NT2/D1 (cell line): ENCODE measurements at regions not wholly inside any gene's neighbourhood (a gene's known extent, or its start where the extent isn't known, plus 50 kb on each side); places are given as distances from the start of the nearest gene placed in this dataset.
A peak's percentile ranks its signal among the peaks of the same experiment; 100 is the strongest.
"Not testable (repeated sequence)": the region's sequence is repeated elsewhere in the genome, so short reads cannot be mapped to it uniquely, and the experiment has no call there.

ENCODE experiments used
- DNase-seq: peaks from one replicate; pipeline ENCODE4 v3.0.0-alpha.2; 2011; ENCODE audit warnings: low read depth, low spot score
- H3K27me3 ChIP-seq: 2 replicates; pipeline ENCODE4 v1.6.0; 2011; ENCODE audit warnings: mild to moderate bottlenecking; ENCODE audit not compliant: insufficient read length, insufficient read depth
- H3K36me3 ChIP-seq: 2 replicates; pipeline ENCODE4 v1.6.1; 2011; ENCODE audit warnings: mild to moderate bottlenecking, low read length, mixed read lengths; ENCODE audit not compliant: insufficient read depth, insufficient read length
- H3K4me1 ChIP-seq: 2 replicates; pipeline ENCODE4 v1.5.1; 2011; ENCODE audit not compliant: insufficient read depth, insufficient read length
- H3K4me3 ChIP-seq: 2 replicates; pipeline ENCODE4 v1.5.1; 2011; ENCODE audit warnings: low read depth; ENCODE audit not compliant: insufficient read length
- H3K9ac ChIP-seq: 2 replicates; pipeline ENCODE4 v1.6.0; 2011; ENCODE audit warnings: low read depth; ENCODE audit not compliant: insufficient read length
- H3K9me3 ChIP-seq: 2 replicates; pipeline ENCODE4 v1.5.1; 2011; ENCODE audit warnings: mild to moderate bottlenecking, low read length; ENCODE audit not compliant: insufficient read depth
- SUZ12 ChIP-seq: IDR thresholded peaks from 2 replicates; pipeline ENCODE4 v1.6.1; 2011; ENCODE audit not compliant: insufficient read length, insufficient read depth; ENCODE audit errors: extremely low read depth
- YY1 ChIP-seq: IDR thresholded peaks from 2 replicates; pipeline ENCODE4 v1.6.1; 2011; ENCODE audit not compliant: insufficient read length, insufficient read depth
- ZNF274 ChIP-seq: IDR thresholded peaks from 2 replicates; pipeline ENCODE4 v1.6.1; 2011; ENCODE audit warnings: mild to moderate bottlenecking, low read depth, low read length

- peaks cover 24% of the 10 kb centered on the region for H3K27me3 ChIP-seq
- no peak overlapping the region for H3K9ac ChIP-seq
- TF ChIP-seq ZNF274 = no peak
- H3K9me3 ChIP-seq = no peaks in the 10 kb centered on the region
- no peaks in the 10 kb centered on the region for H3K36me3 ChIP-seq
- H3K4me1 ChIP-seq = no peaks in the 10 kb centered on the region
- no peak for DNase-seq
- H3K4me3 ChIP-seq = no peak overlapping the region
Observed at GRCh38 chrY:12358337-12358736, 342.7 kb upstream of the USP9Y start.

GRCh38 chrY:12359867-12360266 lies 341.2 kb upstream of the USP9Y start:
- Histone ChIP-seq H3K9ac (no peak overlapping the region), H3K27me3 (peaks cover 26% of the 10 kb centered on the region), H3K36me3 (no peaks in the 10 kb centered on the region), H3K4me3 (no peak overlapping the region), H3K4me1 (no peaks in the 10 kb centered on the region), H3K9me3 (no peaks in the 10 kb centered on the region)
- TF ChIP-seq YY1 (no peak), SUZ12 (no peak), ZNF274 (no peak)
- DNase-seq = peak; percentile 0

GRCh38 chrY:12360496-12360895 lies 340.5 kb upstream of the USP9Y start:
- no peak for TF ChIP-seq SUZ12
- no peak for TF ChIP-seq ZNF274
- no peak for TF ChIP-seq YY1
- no peaks in the 10 kb centered on the region for H3K36me3 ChIP-seq
- peaks cover 26% of the 10 kb centered on the region for H3K27me3 ChIP-seq
- no peak overlapping the region for H3K4me3 ChIP-seq
- no peak overlapping the region for H3K9ac ChIP-seq
- no peak for DNase-seq
- H3K9me3 ChIP-seq = no peaks in the 10 kb centered on the region
- no peaks in the 10 kb centered on the region for H3K4me1 ChIP-seq

- H3K36me3 ChIP-seq = no peaks in the 10 kb centered on the region
- no peak for TF ChIP-seq ZNF274
- no peak for TF ChIP-seq YY1
- TF ChIP-seq SUZ12 = no peak
- no peaks in the 10 kb centered on the region for H3K9me3 ChIP-seq
- H3K4me3 ChIP-seq = no peak overlapping the region
- DNase-seq = no peak
- peaks cover 10% of the 10 kb centered on the region for H3K27me3 ChIP-seq
- H3K9ac ChIP-seq = no peak overlapping the region
- H3K4me1 ChIP-seq = no peaks in the 10 kb centered on the region
Observed at GRCh38 chrY:12365311-12365910, 335.6 kb upstream of the USP9Y start.

GRCh38 chrY:12374588-12374987 lies 326.4 kb upstream of the USP9Y start:
- H3K9ac ChIP-seq, H3K4me1 ChIP-seq, H3K27me3 ChIP-seq, H3K36me3 ChIP-seq, DNase-seq, H3K4me3 ChIP-seq, H3K9me3 ChIP-seq: not testable (repeated sequence)

GRCh38 chrY:12391655-12392559 lies 309.1 kb upstream of the USP9Y start:
- DNase-seq, H3K4me1 ChIP-seq, H3K9me3 ChIP-seq, H3K9ac ChIP-seq, H3K36me3 ChIP-seq, H3K27me3 ChIP-seq, H3K4me3 ChIP-seq: not testable (repeated sequence)

GRCh38 chrY:12393190-12393589 lies 307.8 kb upstream of the USP9Y start:
- no peak overlapping the region for H3K4me3 ChIP-seq
- no peak for DNase-seq
- H3K9ac ChIP-seq = no peak overlapping the region
- no peaks in the 10 kb centered on the region for H3K27me3 ChIP-seq
- H3K4me1 ChIP-seq = no peaks in the 10 kb centered on the region
- no peak for TF ChIP-seq YY1
- TF ChIP-seq ZNF274 = no peak
- no peak for TF ChIP-seq SUZ12
- no peaks in the 10 kb centered on the region for H3K36me3 ChIP-seq
- no peaks in the 10 kb centered on the region for H3K9me3 ChIP-seq

- H3K9me3 ChIP-seq, H3K27me3 ChIP-seq, H3K4me1 ChIP-seq, H3K36me3 ChIP-seq, H3K4me3 ChIP-seq, DNase-seq, H3K9ac ChIP-seq: not testable (repeated sequence)
Observed at GRCh38 chrY:12395381-12396120, 305.5 kb upstream of the USP9Y start.
